C4-2B (cell line): ENCODE measurements at regions not wholly inside any gene's neighbourhood (a gene's known extent, or its start where the extent isn't known, plus 50 kb on each side); places are given as distances from the start of the nearest gene placed in this dataset.

Experiments
- H3K27ac ChIP-seq: fragments of 450-650 bp; 2 replicates; pipeline ENCODE4 v1.5.1; 2017
- ZFX ChIP-seq: fragments of 450-650 bp; IDR thresholded peaks from 2 replicates; pipeline ENCODE4 v1.6.1; 2017
- TF ChIP-seq, protein P1 (sequence below): fragments of 450-650 bp; conservative IDR thresholded peaks from 2 replicates; pipeline ENCODE4 v1.5.1; 2017; ENCODE audit warnings: mild to moderate bottlenecking

DNA sequence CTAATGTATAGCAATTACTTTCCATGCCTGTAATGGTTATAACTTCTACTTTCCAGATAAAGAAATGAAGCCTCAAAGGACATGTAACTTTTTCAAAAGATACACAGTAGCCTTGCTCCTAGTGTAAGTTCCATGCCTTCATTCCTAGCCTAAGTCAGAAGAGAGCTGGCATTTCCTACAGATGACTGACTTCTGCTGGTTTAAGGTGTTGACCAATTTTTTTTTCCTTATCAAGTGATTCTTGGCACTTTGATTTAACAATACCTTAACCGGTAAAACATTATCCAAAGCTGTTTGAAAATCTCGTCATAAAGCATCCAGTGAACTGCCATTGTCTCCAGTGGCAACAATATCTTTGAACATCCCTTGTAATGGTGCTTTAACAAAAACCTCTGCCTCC, 145.1 kb upstream of the VCX3A start:
- TF ChIP-seq, protein P1, sequence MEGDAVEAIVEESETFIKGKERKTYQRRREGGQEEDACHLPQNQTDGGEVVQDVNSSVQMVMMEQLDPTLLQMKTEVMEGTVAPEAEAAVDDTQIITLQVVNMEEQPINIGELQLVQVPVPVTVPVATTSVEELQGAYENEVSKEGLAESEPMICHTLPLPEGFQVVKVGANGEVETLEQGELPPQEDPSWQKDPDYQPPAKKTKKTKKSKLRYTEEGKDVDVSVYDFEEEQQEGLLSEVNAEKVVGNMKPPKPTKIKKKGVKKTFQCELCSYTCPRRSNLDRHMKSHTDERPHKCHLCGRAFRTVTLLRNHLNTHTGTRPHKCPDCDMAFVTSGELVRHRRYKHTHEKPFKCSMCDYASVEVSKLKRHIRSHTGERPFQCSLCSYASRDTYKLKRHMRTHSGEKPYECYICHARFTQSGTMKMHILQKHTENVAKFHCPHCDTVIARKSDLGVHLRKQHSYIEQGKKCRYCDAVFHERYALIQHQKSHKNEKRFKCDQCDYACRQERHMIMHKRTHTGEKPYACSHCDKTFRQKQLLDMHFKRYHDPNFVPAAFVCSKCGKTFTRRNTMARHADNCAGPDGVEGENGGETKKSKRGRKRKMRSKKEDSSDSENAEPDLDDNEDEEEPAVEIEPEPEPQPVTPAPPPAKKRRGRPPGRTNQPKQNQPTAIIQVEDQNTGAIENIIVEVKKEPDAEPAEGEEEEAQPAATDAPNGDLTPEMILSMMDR = no peak
- TF ChIP-seq ZFX = no peak
- H3K27ac ChIP-seq = no peak overlapping the region

DNA sequence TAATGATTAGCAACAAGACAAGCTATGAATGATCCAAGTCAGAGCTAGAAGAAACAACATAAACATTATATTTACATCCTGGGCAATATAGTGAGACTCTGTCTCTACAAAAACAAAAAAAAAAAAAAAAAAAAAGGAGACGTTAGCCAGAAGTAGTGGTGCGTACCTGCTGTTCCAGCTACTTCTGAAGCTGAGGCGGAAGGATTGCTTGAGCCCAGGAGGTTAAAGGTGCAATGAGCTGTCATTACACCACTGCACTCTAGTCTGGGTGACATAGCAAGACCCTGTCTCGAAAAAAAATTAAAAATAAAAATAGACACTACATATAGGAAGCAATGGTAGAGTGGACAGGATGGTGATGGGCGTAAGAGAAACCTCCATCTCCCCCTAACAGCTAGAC, 144.6 kb upstream of the VCX3A start:
- no peak overlapping the region for H3K27ac ChIP-seq
- TF ChIP-seq, protein P1 = no peak
- no peak for TF ChIP-seq ZFX

DNA sequence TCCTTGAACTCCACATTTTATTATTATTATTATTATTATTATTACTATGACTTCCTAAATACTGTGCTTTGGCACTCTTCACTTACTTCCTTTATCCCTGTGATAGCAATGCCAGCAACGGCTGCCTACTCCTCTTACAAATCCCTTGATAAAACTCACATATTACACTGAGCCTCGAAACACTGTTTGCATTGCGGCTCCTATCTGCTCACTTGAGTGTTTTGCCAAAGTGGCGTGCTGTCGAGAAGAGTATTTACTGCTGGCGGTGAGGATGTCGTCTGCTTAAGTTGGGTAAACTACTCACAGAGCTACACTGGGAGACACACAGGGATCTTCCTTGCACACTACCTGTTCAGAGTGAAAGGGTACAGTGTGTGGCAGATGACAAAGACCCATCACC, 143.4 kb upstream of the VCX3A start:
- no peak overlapping the region for H3K27ac ChIP-seq
- no peak for TF ChIP-seq ZFX
- TF ChIP-seq, protein P1 = no peak

DNA sequence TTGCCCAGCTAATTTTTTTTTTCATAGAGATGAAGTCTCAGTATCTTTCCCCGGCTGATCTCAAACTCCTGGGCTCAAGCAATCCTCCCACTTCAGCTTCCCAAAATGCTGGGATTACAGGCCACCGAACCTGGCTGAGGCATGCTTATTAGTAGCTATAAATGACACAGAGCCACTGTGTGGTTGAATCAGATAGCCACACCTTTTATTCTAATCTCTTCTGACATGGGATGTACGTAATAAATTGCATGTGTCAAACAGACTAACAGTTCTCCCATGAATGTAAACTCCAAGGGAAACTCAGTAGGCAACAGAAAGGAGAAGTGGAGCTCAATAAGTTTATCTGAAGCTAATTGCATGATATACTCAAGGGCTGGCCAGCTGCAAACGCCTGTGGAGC, 139.8 kb upstream of the VCX3A start:
- TF ChIP-seq, protein P1 = no peak
- TF ChIP-seq ZFX = no peak
- no peak overlapping the region for H3K27ac ChIP-seq

DNA sequence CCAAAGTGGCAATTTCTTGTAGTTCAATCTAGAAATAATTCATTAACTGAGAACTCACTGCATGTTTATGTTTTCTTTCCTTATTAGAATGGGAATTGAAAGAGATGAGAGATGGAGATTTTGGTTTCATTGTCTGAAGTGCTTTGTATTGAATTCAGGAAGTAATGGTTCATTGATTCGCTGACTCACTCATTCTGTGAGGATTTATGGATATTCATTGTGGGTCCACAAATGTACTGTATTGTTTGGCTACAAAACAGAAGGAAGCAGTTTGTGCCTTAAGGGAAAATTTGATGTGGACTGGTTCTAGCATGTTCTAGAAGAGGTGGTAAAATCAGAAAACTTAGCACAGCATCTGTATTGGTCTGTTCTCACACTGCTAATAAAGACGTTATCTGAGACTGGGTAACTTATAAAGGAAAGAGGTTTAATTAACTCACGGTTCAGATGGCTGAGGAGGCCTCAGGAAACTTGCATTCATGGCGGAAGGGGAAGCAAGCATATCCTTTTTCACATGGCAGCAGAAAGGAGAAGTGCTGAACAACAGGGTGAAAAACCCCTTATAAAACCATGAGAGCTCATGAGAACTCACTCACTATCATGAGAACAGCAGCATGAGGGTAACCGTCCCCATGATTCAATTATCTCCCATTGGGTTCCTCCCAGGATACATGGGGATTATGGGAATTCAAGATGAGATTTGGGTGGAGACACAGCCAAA, 132.3 kb upstream of the VCX3A start:
- no peak overlapping the region for H3K27ac ChIP-seq
- no peak for TF ChIP-seq ZFX
- TF ChIP-seq, protein P1 = no peak

DNA sequence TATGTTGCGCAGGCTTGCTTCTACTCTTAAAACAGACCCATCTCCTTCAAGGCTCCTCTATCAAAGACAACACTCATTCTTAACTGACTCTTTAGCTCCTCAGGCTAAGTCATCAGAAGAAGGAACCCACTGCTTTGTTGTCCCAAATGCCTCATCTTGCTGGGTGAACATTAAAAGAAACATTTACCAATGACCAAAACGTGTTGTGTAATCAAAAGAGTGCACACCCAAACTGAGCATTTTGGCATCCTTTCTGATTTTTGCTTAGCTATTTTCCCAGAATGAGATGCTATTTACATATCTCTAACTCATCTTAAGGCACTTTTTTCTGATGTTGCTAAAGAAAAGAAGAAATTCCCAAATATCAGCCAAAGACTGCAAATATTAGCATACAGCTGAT, 131.7 kb upstream of the VCX3A start:
- TF ChIP-seq ZFX = no peak
- H3K27ac ChIP-seq = no peak overlapping the region

DNA sequence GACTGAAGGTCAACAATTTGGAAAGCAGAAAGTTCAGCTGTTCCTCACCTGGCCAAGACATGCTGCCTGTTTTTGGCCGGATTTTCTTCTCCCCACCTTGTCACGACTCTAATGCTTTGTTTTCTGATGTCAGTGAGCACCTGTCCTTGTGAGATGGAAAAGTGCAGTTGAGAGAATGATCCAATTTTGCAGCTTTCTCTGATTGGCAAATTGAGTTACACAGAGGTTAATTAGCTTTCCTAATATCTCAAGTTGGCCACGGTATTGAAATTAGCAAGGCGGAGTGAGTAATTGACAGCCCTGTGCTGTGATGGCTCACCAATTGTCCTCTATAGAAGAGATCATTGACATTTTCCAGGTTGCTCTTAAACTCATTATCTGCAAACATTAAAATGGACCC, 126.8 kb upstream of the VCX3A start:
- TF ChIP-seq ZFX = no peak
- TF ChIP-seq, protein P1 = no peak
- H3K27ac ChIP-seq = no peak overlapping the region
